HG03457 (cell line): ENCODE measurements at regions not wholly inside any gene's neighbourhood (a gene's known extent, or its start where the extent isn't known, plus 50 kb on each side); places are given as distances from the start of the nearest gene placed in this dataset.

ENCODE experiments used
- ATAC-seq: cut with Tn5 transposase; IDR thresholded peaks from one replicate; pipeline ENCODE4 v1.9.1; 2021; ENCODE audit warnings: moderate number of reproducible peaks; ENCODE audit not compliant: unreplicated experiment

DNA sequence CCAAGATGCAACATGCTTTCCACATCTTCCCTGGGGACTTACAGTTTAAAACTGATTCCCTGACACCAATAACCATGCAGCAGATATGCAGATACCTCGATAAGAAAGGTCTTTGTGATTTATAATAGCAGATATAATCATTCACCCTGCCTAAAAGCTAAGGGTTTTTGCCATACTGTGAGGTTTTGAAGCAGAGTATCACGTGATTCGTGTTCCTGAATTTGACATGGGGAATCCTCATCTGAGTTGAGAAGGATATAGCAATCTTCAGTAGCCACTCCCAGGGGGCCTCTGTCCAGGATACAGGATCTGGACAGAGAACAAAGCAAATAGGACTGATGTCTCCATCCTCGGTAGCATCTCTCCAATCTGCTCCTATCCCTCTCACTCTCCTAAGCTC is 79.1 kb upstream of the SDK2 start:
- no peak for ATAC-seq

DNA sequence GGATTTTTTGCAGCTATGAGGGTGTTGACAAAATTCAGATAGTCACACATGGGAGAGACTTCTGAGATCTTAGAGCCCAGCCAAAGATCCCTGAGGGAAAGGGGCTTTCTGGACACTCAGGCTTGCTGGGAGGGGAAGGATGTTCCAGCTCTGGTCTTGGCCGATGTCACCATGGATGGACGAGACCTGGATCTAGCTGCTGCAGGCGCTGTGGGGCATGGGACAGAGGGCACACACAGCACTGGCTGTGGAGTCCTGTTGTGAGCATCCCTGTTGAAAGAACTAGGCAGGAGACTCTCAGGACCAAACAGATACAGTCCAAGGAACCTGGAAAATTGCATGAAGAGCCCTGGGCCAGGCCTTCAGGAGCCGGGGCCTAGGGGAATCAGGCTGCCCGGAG is 80.1 kb upstream of the SDK2 start:
- no peak for ATAC-seq

GRCh38 chr17:73724990-73725389 is 80.7 kb upstream of the SDK2 start:
- no peak for ATAC-seq

GRCh38 chr17:73725794-73726515 is 81.7 kb upstream of the SDK2 start:
- ATAC-seq, result no peak

DNA sequence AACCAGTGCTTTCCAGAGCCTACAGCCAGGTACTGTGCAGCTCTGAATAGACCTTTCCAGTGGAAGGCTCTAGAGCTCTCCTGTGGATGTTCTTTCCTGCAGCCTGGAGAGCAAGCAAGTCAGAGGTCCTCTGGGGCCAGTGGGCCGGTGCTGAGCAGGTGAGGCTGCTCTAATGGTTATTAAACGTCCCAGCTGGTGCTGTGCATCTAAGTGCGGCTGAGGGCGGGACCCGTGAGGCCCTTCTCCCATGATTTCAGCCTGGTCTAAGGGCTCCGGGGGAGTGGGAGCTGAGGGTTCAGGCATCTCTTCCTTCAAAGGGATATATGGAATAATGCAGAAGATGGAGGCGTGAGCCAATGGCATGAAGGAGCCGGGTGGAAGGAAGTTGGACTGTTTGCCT is 83.7 kb upstream of the SDK2 start:
- no peak for ATAC-seq

DNA sequence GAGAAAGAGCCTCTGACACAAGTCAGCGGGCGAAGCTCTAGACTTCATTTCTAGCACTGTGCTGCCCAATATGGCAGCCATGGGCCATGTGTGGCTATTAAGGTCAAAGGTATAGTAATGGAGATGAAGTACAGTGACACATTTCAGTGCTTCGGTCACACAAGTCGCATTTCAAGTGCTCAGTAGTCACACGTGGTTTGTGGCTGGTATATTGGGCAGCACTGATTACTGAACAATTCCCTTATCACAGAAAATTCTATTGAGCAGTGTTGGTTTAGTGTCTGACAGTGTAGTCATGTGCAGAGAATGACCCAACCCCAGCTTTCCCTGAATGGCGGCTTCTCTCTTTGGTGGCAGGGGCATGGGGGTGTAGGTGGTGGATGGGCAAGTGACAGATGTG is 84.9 kb upstream of the SDK2 start:
- ATAC-seq, result no peak

DNA sequence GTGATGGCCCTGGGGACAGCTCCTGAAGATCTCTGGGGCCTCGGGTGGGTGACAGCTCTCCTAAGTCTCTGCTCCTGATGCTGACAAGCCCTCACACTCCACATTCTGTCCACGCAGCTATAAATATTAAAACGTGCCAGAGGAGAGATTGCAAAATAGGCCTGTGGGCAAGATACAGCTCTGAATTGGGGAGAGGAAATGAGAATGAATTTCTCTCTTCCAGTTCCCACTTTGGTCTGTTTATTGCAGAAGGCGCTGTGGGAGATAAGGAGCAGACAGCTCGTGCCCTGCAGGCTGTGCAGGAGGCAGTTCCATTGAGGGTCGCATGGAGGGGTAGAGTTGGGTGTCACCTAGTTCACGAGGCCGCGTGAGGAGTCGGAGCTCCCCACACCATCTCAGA is 87.5 kb upstream of the SDK2 start:
- ATAC-seq, result no peak

GRCh38 chr17:73733517-73733916 is 89.3 kb upstream of the SDK2 start:
- ATAC-seq, result no peak

DNA sequence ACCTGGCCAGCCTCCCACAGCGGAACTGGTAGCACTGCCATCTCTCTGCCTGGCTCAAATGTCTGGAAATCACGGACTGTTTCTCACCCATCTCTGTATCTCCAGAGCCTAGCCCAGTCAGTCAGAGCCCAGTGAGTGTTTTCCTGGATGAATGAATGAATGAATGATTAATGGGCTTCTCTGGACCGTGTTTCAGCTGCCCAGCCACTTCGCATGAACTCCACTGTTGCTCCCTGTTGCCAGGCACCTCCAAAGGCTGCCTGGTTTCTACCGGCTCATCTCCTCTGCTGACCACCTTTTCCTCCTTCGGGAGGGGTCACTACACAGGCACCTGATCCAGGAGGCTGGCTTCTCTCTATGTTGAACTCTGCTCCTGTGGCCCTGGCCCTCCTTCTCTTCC is 91.0 kb upstream of the SDK2 start:
- no peak for ATAC-seq

DNA sequence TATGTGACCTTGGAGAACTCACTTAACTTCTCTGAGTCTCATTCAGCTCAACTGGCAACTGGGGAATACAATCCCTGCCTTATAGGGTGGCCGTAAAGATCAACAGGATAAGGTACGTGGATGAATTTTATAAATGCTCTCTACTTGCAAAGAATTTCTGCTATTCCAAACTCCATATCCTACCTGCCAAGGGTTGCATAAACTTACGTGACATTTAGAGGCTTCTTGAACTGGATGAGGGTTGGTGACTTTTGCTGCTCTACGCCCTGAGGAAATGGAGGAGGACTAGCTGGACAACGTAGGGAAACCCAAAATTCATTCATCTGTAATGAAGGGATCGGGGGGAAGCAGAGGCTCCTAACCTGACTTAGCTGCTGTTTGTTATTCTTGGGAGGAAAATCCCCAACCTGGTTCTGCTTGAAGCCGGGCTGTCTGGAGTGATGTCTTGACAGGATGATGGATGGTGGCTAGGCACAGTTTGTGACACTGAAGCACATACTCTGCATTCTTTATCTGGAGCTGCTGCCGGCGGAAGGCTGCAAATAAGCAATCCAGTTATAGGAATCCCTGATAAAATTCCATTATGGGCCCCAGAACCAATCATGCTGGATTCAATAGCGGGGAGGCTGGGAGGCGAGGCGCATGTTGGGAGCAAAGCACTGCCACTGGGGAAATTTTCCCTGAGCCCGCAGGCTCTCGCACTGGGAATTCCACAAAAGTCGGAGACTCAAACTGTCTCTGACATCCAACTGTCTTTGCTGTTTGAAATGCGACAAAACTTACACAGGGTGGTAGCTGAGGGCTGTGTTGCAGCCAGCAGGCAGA is 94.7 kb upstream of the SDK2 start:
- ATAC-seq, result no peak

DNA sequence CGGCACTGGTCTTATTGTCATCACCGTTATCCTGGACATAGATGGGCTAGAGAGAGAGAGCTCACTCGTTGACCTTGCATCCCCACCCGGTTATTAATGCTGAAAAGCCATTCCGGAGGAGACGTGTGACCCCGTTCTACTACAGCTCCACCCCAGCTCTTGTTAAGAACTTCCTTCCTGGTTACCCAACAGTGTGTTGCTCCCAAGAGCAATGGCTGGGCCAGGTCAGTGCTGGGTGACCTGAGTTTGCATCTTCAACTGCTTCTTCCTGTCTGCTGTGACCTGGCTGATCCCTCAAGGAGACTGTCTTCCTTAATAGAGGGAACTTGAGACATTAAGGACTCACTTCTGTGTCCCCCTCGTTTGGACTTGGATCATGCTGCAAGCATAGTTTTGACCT is 96.1 kb upstream of the SDK2 start:
- no peak for ATAC-seq

DNA sequence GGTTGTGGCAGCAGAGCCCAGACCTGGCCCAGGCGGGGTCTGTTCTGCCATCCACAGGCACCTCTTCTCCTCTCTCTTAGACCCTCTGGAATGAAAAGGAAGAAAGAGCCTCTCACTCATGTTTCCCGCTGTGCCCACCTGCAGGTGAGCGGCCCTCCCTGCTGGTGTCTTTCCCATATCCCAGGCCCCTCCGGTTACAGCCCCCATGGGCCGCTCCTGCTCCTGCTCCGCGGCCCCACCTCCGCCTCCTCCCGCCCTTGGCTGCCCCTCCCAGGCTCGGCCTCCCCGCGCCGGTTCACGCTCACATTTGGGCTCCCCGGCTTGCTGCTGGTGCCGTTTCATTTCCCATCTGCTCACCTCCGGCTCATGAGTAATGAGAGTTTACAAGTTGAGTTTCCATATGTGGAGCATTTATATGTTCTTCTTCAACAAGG is 98.7 kb upstream of the SDK2 start:
- ATAC-seq, result no peak

GRCh38 chr17:73743518-73744201 is 99.4 kb upstream of the SDK2 start:
- ATAC-seq, result no peak

DNA sequence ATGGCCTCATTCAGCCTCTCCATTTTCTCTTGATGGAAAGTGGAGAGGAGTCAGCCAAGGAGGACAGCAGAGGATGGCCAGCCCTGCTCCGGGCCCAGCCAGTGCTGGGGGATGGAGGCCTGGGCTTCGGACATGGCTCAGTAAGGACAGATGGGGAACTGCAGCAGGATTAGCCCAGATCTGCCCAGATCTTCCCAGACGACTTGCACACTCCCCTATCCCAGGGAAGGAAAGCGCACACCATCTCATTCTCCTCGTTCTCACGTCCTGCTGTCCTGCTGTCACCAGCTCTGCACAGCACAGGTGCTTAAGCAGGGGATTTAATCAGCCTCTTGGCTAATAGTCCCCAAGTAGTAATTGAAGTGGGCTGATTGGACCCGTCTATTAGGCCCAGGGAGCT is 100.2 kb upstream of the SDK2 start:
- ATAC-seq, result no peak

- no peak for ATAC-seq
Observed at GRCh38 chr17:73746314-73747073, 102.2 kb upstream of the SDK2 start.

DNA sequence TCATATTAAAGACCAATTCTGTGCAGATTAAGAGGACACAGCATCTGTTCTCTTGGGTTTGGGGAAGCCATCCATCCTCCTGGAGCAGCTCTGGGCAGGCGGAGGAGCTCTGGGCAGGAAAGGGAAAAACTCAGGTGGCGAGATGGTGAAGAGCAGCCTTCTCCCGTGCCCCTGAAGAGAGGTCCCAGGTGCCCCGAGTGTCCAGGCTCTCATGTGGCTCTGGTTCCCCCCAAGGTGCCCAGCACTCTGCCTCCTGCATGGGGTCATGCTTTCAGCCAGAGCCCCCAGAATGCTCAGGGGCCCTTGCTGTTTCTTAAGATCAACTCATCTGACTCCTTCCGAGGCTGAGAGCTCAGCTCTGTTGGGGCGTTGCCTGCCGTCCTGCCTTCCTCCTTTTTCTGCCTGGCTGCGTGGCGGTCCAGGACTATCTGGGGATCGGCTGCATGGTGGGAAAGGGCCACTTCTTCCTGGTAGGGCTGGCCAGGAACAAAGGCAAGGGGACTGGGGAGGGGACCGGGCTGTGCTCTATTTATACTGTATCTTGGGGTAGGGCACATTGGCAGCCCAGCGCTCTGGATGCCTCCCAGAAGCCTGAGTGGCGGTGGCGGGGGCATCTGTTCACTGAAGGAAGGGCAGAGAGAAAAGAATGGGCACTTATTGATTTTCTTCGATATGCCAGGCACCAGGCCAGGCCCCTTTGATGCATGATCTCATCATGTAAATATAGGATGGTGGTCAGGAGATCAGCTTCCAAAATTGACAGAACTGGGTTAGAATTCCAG is 103.2 kb upstream of the SDK2 start:
- ATAC-seq, result no peak

DNA sequence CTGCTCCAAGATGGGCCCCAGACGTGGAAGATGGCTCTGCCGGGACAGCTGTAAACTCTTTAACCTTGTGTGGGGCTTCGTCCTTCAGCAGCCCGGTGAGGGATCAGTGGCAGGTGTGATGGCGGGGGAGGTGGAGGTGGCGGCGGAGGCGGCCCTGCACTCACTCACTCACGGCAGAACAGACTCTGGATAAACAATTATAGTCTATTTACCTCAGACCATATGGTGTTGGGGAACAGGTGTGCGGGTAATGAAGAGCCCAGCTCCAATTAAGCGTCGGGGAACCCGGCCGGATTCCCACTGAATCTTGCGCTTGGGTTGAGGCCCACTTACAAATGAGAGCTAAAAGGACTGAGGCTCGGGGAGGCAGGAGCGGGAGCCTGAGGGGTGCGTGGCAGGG is 104.3 kb upstream of the SDK2 start:
- no peak for ATAC-seq

DNA sequence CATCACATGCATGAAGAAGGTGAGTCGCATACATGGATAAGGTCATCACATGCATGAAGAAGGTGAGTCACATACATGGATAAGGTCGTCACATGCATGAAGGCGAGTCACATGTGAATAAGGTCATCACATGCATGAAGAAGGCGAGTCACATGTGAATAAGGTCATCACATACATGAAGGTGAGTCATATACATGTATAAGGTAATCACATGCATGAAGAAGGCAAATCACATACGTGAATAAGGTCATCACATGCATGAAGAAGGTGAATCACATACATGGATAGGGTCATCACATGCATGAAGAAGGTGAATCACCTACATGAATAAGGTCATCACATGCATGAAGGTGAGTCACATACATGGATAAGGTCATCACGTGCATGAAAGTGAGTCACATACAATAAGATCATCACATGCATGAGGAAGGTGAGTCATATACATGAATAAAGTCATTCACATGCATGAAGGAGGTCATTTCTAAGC is 105.1 kb upstream of the SDK2 start:
- ATAC-seq, result no peak

GRCh38 chr17:73749928-73750605 is 105.8 kb upstream of the SDK2 start:
- ATAC-seq, result no peak

DNA sequence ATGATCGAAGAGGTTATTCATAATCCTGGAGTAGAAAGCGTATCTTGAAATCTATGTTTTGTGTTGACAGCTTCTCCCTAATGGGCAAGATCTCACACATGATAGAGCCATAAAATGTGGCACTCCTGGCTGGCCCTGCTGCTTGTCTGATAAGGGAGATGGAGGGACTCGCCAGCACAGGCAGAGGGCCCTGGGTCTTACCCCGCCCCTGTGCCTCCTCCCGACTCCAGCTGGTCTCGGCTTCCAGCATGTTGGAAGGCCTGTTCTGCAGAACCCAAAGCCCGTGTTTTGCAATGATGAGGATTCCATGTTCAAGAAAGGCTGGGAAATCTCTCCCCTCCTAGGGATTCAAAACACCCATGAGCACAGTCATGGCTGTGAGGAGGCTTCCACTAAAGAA is 106.7 kb upstream of the SDK2 start:
- no peak for ATAC-seq
